IMR-90 (cell line): ENCODE measurements at regions not wholly inside any gene's neighbourhood (a gene's known extent, or its start where the extent isn't known, plus 50 kb on each side); places are given as distances from the start of the nearest gene placed in this dataset.

ENCODE experiments used
- ATAC-seq: fragments of 200-7000 bp; cut with Tn5 transposase; 2 replicates; pipeline ENCODE4 v1.9.1; 2020; ENCODE audit warnings: low read depth, mild to moderate bottlenecking, moderate library complexity
- BruUV-seq: library from RNA; stranded (reverse); fragments of 400-500 nt; replicated peaks from 2 replicates; lab custom pipeline; 2021; lab: Mats Ljungman, UMichigan
- CTCF ChIA-PET: fragments of 300-600 bp; formaldehyde crosslinking; extraction: SDS; loops from one replicate; lab custom pipeline; 2021; ENCODE audit warnings: antibody characterized with exemption; lab: Yijun Ruan, JAX
- POLR2A ChIA-PET: fragments of 300-600 bp; sonication (Branson Sonifier 250); formaldehyde crosslinking; loops from one replicate; lab custom pipeline; 2022; ENCODE audit warnings: antibody characterized with exemption; ENCODE audit not compliant: unreplicated experiment; lab: Charles Lee
- DNase-seq: peaks from one replicate; pipeline ENCODE4 v3.0.0; 2013
- H2AFZ ChIP-seq: replicated peaks from 2 replicates; pipeline ENCODE3; 2013; ENCODE audit warnings: low read length, mild to moderate bottlenecking; ENCODE audit not compliant: poor library complexity
- H2AK5ac ChIP-seq: 2 replicates; pipeline ENCODE4 v1.6.1; 2013; ENCODE audit warnings: low read depth, low read length, inconsistent platforms
- H2AK9ac ChIP-seq: replicated peaks from 2 replicates; pipeline ENCODE3; 2013; ENCODE audit warnings: mild to moderate bottlenecking, low read depth, low read length, moderate library complexity; ENCODE audit not compliant: poor library complexity
- H2BK120ac ChIP-seq: 2 replicates; pipeline ENCODE4 v1.6.1; 2013; ENCODE audit warnings: low read depth, low read length, inconsistent platforms
- H2BK15ac ChIP-seq: 3 replicates; pipeline ENCODE4 v1.6.1; 2013; ENCODE audit warnings: low read depth, low read length, inconsistent platforms
- H2BK20ac ChIP-seq: 2 replicates; pipeline ENCODE4 v1.6.1; 2013; ENCODE audit warnings: low read depth, mild to moderate bottlenecking, inconsistent platforms, low read length, moderate library complexity
- H2BK5ac ChIP-seq: 2 replicates; pipeline ENCODE4 v1.6.1; 2013; ENCODE audit warnings: mild to moderate bottlenecking, low read depth, low read length, inconsistent platforms; ENCODE audit not compliant: poor library complexity, severe bottlenecking
- H3K14ac ChIP-seq: replicated peaks from 2 replicates; pipeline ENCODE4 v1.6.1; 2013; ENCODE audit warnings: low read depth, low read length, inconsistent platforms
- H3K18ac ChIP-seq: 2 replicates; pipeline ENCODE4 v1.6.1; 2013; ENCODE audit warnings: low read depth, low read length, control low read depth
- H3K23ac ChIP-seq: 2 replicates; pipeline ENCODE4 v1.6.1; 2013; ENCODE audit warnings: low read depth, low read length, inconsistent platforms
- H3K27ac ChIP-seq: 2 replicates; pipeline ENCODE4 v1.5.1; 2013; ENCODE audit warnings: mild to moderate bottlenecking, control low read depth, low read length; ENCODE audit not compliant: insufficient read depth
- H3K27me3 ChIP-seq: 2 replicates; pipeline ENCODE4 v1.6.1; 2013; ENCODE audit warnings: low read length; ENCODE audit not compliant: control insufficient read depth, insufficient read depth
- H3K36me3 ChIP-seq: 2 replicates; pipeline ENCODE4 v1.6.1; 2013; ENCODE audit warnings: low read length, mixed read lengths; ENCODE audit not compliant: control insufficient read depth, insufficient read depth
- H3K4ac ChIP-seq: 2 replicates; pipeline ENCODE4 v1.6.1; 2013; ENCODE audit warnings: low read depth, low read length, inconsistent platforms
- H3K4me1 ChIP-seq: 2 replicates; pipeline ENCODE4 v1.6.1; 2013; ENCODE audit warnings: low read length, mixed read lengths; ENCODE audit not compliant: control insufficient read depth, insufficient read depth
- H3K4me2 ChIP-seq: 2 replicates; pipeline ENCODE4 v1.6.1; 2013; ENCODE audit warnings: low read depth, mild to moderate bottlenecking, control low read depth, low read length, moderate library complexity
- H3K4me3 ChIP-seq: 2 replicates; pipeline ENCODE4 v1.5.1; 2013; ENCODE audit warnings: low read depth, mild to moderate bottlenecking, control low read depth, low read length, moderate library complexity; ENCODE audit not compliant: insufficient read depth
- H3K56ac ChIP-seq: 2 replicates; pipeline ENCODE4 v1.6.1; 2013; ENCODE audit warnings: low read length, inconsistent platforms; ENCODE audit not compliant: insufficient read depth; ENCODE audit errors: extremely low read depth
- H3K79me1 ChIP-seq, 2 experiments: 2 replicates each; pipeline ENCODE4 v1.6.1; 2013; ENCODE audit warnings: low read length in 2 of 2, inconsistent platforms in 1 of 2, low read depth in 1 of 2
- H3K9ac ChIP-seq: 2 replicates; pipeline ENCODE4 v1.6.1; 2013; ENCODE audit warnings: low read depth, low read length, control low read depth
- H3K9me1 ChIP-seq: 2 replicates; pipeline ENCODE4 v1.6.1; 2013; ENCODE audit warnings: low read length, inconsistent platforms; ENCODE audit not compliant: insufficient read depth
- H3K9me3 ChIP-seq: 2 replicates; pipeline ENCODE4 v1.6.1; 2013; ENCODE audit warnings: low read length; ENCODE audit not compliant: control insufficient read depth, insufficient read depth
- H4K20me1 ChIP-seq: 2 replicates; pipeline ENCODE4 v1.6.1; 2013; ENCODE audit warnings: low read length, inconsistent platforms; ENCODE audit not compliant: insufficient read depth
- H4K5ac ChIP-seq: 2 replicates; pipeline ENCODE4 v1.6.1; 2013; ENCODE audit warnings: mild to moderate bottlenecking, low read depth, low read length, control low read depth
- H4K8ac ChIP-seq, 2 experiments: 2 replicates each; pipeline ENCODE4 v1.6.1; 2013; ENCODE audit warnings: low read depth in 2 of 2, low read length in 2 of 2, control low read depth in 1 of 2, inconsistent platforms in 1 of 2
- H4K91ac ChIP-seq: 2 replicates; pipeline ENCODE4 v1.6.1; 2013; ENCODE audit warnings: low read depth, low read length, inconsistent platforms; ENCODE audit not compliant: insufficient read depth
- BHLHE40 ChIP-seq: fragments of 150-350 bp; IDR thresholded peaks from 2 replicates; pipeline ENCODE4 v1.6.1; 2016; ENCODE audit warnings: mild to moderate bottlenecking, low read depth, low read length
- CEBPB ChIP-seq: IDR thresholded peaks from 2 replicates; pipeline ENCODE4 v1.6.1; 2012; ENCODE audit warnings: low read depth, low read length, improper control_type of control experiment
- CHD1 ChIP-seq: IDR thresholded peaks from 2 replicates; pipeline ENCODE4 v1.6.1; 2012; ENCODE audit warnings: low read depth, low read length, improper control_type of control experiment
- CTCF ChIP-seq: conservative IDR thresholded peaks from 2 replicates; pipeline ENCODE4 v1.5.1; 2012; ENCODE audit warnings: mild to moderate bottlenecking, low read depth, low read length, improper control_type of control experiment
- FOS ChIP-seq: fragments of 150-350 bp; IDR thresholded peaks from 2 replicates; pipeline ENCODE4 v1.6.1; 2016; ENCODE audit warnings: low read depth, low read length
- MAFK ChIP-seq: IDR thresholded peaks from 2 replicates; pipeline ENCODE4 v1.6.1; 2012; ENCODE audit warnings: low read depth, low read length, improper control_type of control experiment
- MAZ ChIP-seq: IDR thresholded peaks from 2 replicates; pipeline ENCODE4 v1.6.1; 2012; ENCODE audit warnings: low read depth, mild to moderate bottlenecking, low read length, improper control_type of control experiment, moderate library complexity, borderline replicate concordance
- MXI1 ChIP-seq: IDR thresholded peaks from 2 replicates; pipeline ENCODE4 v1.6.1; 2012; ENCODE audit warnings: low read depth, mild to moderate bottlenecking, low read length, moderate library complexity, borderline replicate concordance
- POLR2A ChIP-seq: IDR thresholded peaks from 2 replicates; pipeline ENCODE4 v1.6.1; 2012; ENCODE audit warnings: mild to moderate bottlenecking, low read depth, low read length
- RAD21 ChIP-seq: IDR thresholded peaks from 2 replicates; pipeline ENCODE4 v1.6.1; 2012; ENCODE audit warnings: low read length, improper control_type of control experiment
- WGBS, 2 experiments: methylation state at CpG; one replicate each; pipeline versions ENCODE4 v1.1.5 to v1.1.7; 2013; ENCODE audit warnings: missing lambda C conversion rate in 2 of 2; ENCODE audit not compliant: insufficient read length in 1 of 2; ENCODE audit errors: extremely low coverage in 2 of 2; 5-methylcytosine and 5-hydroxymethylcytosine counted together
- dilution Hi-C: fragments of 300-500 bp; cut with HindIII; formaldehyde crosslinking; loops from one replicate; pipeline ENCODE4 v1.14.3; 2018; ENCODE audit warnings: low sequenced_read_pairs; ENCODE audit not compliant: unreplicated experiment
- in situ Hi-C: fragments of 300-500 bp; cut with MboI; formaldehyde crosslinking; loops from 3 replicates; pipeline ENCODE4 v1.14.3; 2019; ENCODE audit warnings: low sequenced_read_pairs, inconsistent platforms, mixed read lengths
- intact Hi-C: fragments of 100-400 bp; cut with micrococcal nuclease; formaldehyde crosslinking; loops from 2 replicates; pipeline ENCODE4 v1.10.0; 2022
- TF ChIP-seq, protein P1 (sequence below): fragments of 150-350 bp; IDR thresholded peaks from 2 replicates; pipeline ENCODE4 v1.6.1; 2016; ENCODE audit warnings: low read depth, mild to moderate bottlenecking, low read length, moderate library complexity, borderline replicate concordance
- TF ChIP-seq, protein P2 (sequence below): fragments of 150-350 bp; IDR thresholded peaks from 2 replicates; pipeline ENCODE4 v1.6.1; 2017; ENCODE audit warnings: mild to moderate bottlenecking, antibody characterized with exemption, low read length, low read depth

DNA sequence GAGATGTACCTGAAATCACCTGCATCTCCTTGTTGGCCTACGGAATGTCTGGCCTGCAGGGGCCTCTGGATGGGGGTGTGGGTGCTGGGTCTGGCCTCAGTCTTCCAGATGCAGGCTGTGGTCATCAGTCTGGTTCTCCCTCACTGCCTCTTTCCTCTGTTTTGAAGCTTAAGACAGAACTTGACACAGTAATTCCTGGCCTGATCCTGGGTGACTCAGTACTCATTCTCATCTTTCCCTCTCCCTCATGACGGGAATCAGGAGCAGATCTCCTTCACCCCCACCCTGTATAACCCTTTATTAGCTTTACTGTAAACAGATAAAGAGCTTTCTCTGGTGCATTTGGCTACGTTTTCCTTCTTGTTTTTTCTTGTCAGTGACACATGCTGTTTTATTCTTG lies 89.3 kb upstream of the ADAMTS16 start:
- H3K36me3 ChIP-seq: no peaks in the 10 kb centered on the region
- no peak overlapping the region for H2AFZ ChIP-seq
- dilution Hi-C loops: no loop called here
- no peaks in the 10 kb centered on the region for H3K9me1 ChIP-seq
- no peak overlapping the region for H4K8ac ChIP-seq
- DNase-seq (no peak), ATAC-seq (no peak)
- ChIA-PET POLR2A (no interaction called here), CTCF (no interaction called here)
- no peak overlapping the region for H2AK5ac ChIP-seq
- no peak overlapping the region for H2BK120ac ChIP-seq
- H3K23ac ChIP-seq: no peak overlapping the region
- H3K27ac ChIP-seq: no peak overlapping the region
- H3K4me2 ChIP-seq: no peak overlapping the region
- no peak overlapping the region for H2BK20ac ChIP-seq
- no peak overlapping the region for H3K18ac ChIP-seq
- no peak overlapping the region for H3K56ac ChIP-seq
- no peaks in the 10 kb centered on the region for H3K4me1 ChIP-seq
- no peak overlapping the region for H3K4me3 ChIP-seq
- intact Hi-C loops: no loop called here
- in situ Hi-C loops: no loop called here
- no peak overlapping the region for H2BK15ac ChIP-seq
- H4K5ac ChIP-seq: no peak overlapping the region
- no peaks in the 10 kb centered on the region for H4K20me1 ChIP-seq
- H3K79me1 ChIP-seq: no peaks in the 10 kb centered on the region
- H3K27me3 ChIP-seq: no peaks in the 10 kb centered on the region
- no peak overlapping the region for H2BK5ac ChIP-seq
- H3K4ac ChIP-seq: no peak overlapping the region
- TF ChIP-seq CEBPB (no peak), CTCF (no peak), BHLHE40 (no peak), FOS (no peak), MXI1 (no peak), MAZ (no peak), RAD21 (no peak), POLR2A (no peak), MAFK (no peak), CHD1 (no peak)
- TF ChIP-seq, protein P1, sequence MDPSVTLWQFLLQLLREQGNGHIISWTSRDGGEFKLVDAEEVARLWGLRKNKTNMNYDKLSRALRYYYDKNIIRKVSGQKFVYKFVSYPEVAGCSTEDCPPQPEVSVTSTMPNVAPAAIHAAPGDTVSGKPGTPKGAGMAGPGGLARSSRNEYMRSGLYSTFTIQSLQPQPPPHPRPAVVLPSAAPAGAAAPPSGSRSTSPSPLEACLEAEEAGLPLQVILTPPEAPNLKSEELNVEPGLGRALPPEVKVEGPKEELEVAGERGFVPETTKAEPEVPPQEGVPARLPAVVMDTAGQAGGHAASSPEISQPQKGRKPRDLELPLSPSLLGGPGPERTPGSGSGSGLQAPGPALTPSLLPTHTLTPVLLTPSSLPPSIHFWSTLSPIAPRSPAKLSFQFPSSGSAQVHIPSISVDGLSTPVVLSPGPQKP: no peak
- TF ChIP-seq, protein P2, sequence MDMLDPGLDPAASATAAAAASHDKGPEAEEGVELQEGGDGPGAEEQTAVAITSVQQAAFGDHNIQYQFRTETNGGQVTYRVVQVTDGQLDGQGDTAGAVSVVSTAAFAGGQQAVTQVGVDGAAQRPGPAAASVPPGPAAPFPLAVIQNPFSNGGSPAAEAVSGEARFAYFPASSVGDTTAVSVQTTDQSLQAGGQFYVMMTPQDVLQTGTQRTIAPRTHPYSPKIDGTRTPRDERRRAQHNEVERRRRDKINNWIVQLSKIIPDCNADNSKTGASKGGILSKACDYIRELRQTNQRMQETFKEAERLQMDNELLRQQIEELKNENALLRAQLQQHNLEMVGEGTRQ: no peak
- H3K14ac ChIP-seq: no peak overlapping the region
- no peak overlapping the region for H2AK9ac ChIP-seq
- H3K9me3 ChIP-seq: peaks cover 16% of the 10 kb centered on the region
- no peak overlapping the region for H4K91ac ChIP-seq
- no CpG with 5 or more reads among the region's 3 CpGs for WGBS, 2 experiments
- no TSS peak for BruUV-seq
- no peak overlapping the region for H3K9ac ChIP-seq
